ENCODE measurements at regions not wholly inside any gene's neighbourhood (a gene's known extent, or its start where the extent isn't known, plus 50 kb on each side); places are given as distances from the start of the nearest gene placed in this dataset.

GRCh38 chr3:106247902-106248684, 379.3 kb upstream of the CBLB start:
- TF ChIP-seq, protein P1, sequence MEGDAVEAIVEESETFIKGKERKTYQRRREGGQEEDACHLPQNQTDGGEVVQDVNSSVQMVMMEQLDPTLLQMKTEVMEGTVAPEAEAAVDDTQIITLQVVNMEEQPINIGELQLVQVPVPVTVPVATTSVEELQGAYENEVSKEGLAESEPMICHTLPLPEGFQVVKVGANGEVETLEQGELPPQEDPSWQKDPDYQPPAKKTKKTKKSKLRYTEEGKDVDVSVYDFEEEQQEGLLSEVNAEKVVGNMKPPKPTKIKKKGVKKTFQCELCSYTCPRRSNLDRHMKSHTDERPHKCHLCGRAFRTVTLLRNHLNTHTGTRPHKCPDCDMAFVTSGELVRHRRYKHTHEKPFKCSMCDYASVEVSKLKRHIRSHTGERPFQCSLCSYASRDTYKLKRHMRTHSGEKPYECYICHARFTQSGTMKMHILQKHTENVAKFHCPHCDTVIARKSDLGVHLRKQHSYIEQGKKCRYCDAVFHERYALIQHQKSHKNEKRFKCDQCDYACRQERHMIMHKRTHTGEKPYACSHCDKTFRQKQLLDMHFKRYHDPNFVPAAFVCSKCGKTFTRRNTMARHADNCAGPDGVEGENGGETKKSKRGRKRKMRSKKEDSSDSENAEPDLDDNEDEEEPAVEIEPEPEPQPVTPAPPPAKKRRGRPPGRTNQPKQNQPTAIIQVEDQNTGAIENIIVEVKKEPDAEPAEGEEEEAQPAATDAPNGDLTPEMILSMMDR (conservative IDR thresholded peaks at IDR 0.05): no peak
- no peak for TF ChIP-seq ZFX (IDR thresholded peaks at IDR 0.05)
